HCT116 (cell line): ENCODE measurements at regions not wholly inside any gene's neighbourhood (a gene's known extent, or its start where the extent isn't known, plus 50 kb on each side); places are given as distances from the start of the nearest gene placed in this dataset.

ENCODE experiments used
- CTCF ChIP-seq, 3 experiments: fragments of 200-600 bp in 1 of 3; sonication (generic) in 1 of 3; IDR thresholded peaks in 2 of 3; conservative IDR thresholded peaks in 1 of 3; 2 replicates each; pipeline ENCODE4 v1.5.1; 2012 to 2017; ENCODE audit warnings: low read depth in 2 of 3, low read length in 2 of 3, antibody characterized with exemption in 1 of 3, borderline replicate concordance in 1 of 3, control low read depth in 1 of 3, mild to moderate bottlenecking in 1 of 3, mixed read lengths in 1 of 3, mixed run types in 1 of 3, moderate library complexity in 1 of 3; ENCODE audit not compliant: insufficient read depth in 1 of 3
- ELF1 ChIP-seq: IDR thresholded peaks from 2 replicates; pipeline ENCODE4 v1.6.1; 2012; ENCODE audit warnings: low read depth, borderline replicate concordance
- EZH2 ChIP-seq: fragments of 200-600 bp; sonication (generic); IDR thresholded peaks from 2 replicates; pipeline ENCODE4 v1.6.1; 2017; ENCODE audit warnings: antibody characterized with exemption, mixed run types
- EZH2phosphoT487 ChIP-seq: fragments of 200-600 bp; IDR thresholded peaks from 2 replicates; pipeline ENCODE4 v1.6.1; 2018; ENCODE audit warnings: antibody characterized with exemption, borderline replicate concordance
- JUND ChIP-seq: IDR thresholded peaks from 2 replicates; pipeline ENCODE4 v1.6.1; 2012
- MAX ChIP-seq: IDR thresholded peaks from 2 replicates; pipeline ENCODE4 v1.6.1; 2012
- POLR2A ChIP-seq: IDR thresholded peaks from 2 replicates; pipeline ENCODE4 v1.7.0; 2011; ENCODE audit warnings: borderline replicate concordance; ENCODE audit not compliant: insufficient read depth, insufficient read length; ENCODE audit errors: extremely low read depth
- POLR2AphosphoS5 ChIP-seq: IDR thresholded peaks from 2 replicates; pipeline ENCODE4 v1.6.1; 2011; ENCODE audit warnings: mild to moderate bottlenecking, low read depth, low read length, moderate library complexity
- REST ChIP-seq: IDR thresholded peaks from 2 replicates; pipeline ENCODE4 v1.6.1; 2012; ENCODE audit warnings: low read depth
- TCF7L2 ChIP-seq: IDR thresholded peaks from 2 replicates; pipeline ENCODE4 v1.7.0; 2011; ENCODE audit warnings: borderline replicate concordance, inconsistent platforms; ENCODE audit not compliant: insufficient read depth, insufficient read length; ENCODE audit errors: extremely low read depth

GRCh38 chr1:232409584-232409983 is 220.3 kb downstream of the SIPA1L2 start:
- TF ChIP-seq CTCF (IDR thresholded peaks at IDR 0.05 in 2 of 3, conservative IDR thresholded peaks at IDR 0.05 in 1 of 3; ENCODE audit: borderline replicate concordance in 1 of 3, insufficient read depth in 1 of 3, low read depth in 2 of 3, low read length in 2 of 3) (no peak), MAX (no peak), POLR2AphosphoS5 (no peak), POLR2A (no peak), REST (no peak), JUND (no peak), TCF7L2 (no peak), ELF1 (no peak), EZH2 (no peak), EZH2phosphoT487 (no peak)
